Keratinocyte (primary cell): ENCODE measurements at regions not wholly inside any gene's neighbourhood (a gene's known extent, or its start where the extent isn't known, plus 50 kb on each side); places are given as distances from the start of the nearest gene placed in this dataset.

Experiments
- DNase-seq: peaks from one replicate; pipeline ENCODE4 v3.0.0-alpha.2; 2011; ENCODE audit warnings: low read depth, missing footprints, low spot score
- FAIRE-seq: peaks from 2 replicates; lab custom pipeline; 2011; peaks lifted over from hg19 to GRCh38; lab: Jason Lieb, UNC
- H2AFZ ChIP-seq: 2 replicates; pipeline ENCODE4 v1.6.0; 2012; ENCODE audit warnings: low read length, control low read depth, inconsistent platforms; ENCODE audit not compliant: control insufficient read depth
- H3K27ac ChIP-seq: 2 replicates; pipeline ENCODE4 v1.5.1; 2011; ENCODE audit warnings: low read length; ENCODE audit not compliant: control insufficient read depth, insufficient read depth
- H3K27me3 ChIP-seq: 3 replicates; pipeline ENCODE4 v1.6.0; 2011; ENCODE audit warnings: low read length; ENCODE audit not compliant: control insufficient read depth, insufficient read depth; ENCODE audit errors: extremely low read depth
- H3K36me3 ChIP-seq, 2 experiments: 2 replicates in 1 of 2; 3 replicates in 1 of 2; pipeline ENCODE4 v1.5.1; 2011; ENCODE audit warnings: low read length in 2 of 2, mild to moderate bottlenecking in 1 of 2; ENCODE audit not compliant: control insufficient read depth in 2 of 2, insufficient read depth in 2 of 2; ENCODE audit errors: extremely low read depth in 1 of 2
- H3K4me1 ChIP-seq: 3 replicates; pipeline ENCODE4 v1.5.1; 2011; ENCODE audit warnings: low read length; ENCODE audit not compliant: control insufficient read depth, insufficient read depth; ENCODE audit errors: extremely low read depth
- H3K4me2 ChIP-seq: 3 replicates; pipeline ENCODE4 v1.6.0; 2011; ENCODE audit warnings: low read depth, low read length; ENCODE audit not compliant: control insufficient read depth, insufficient read depth; ENCODE audit errors: extremely low read depth
- H3K4me3 ChIP-seq, 3 experiments: fragments of 200-600 bp in 1 of 3; sonication (generic) in 1 of 3; 2 replicates in 2 of 3; 3 replicates in 1 of 3; pipeline ENCODE4 v1.5.1; 2011 to 2016; ENCODE audit warnings: low read length in 3 of 3, mild to moderate bottlenecking in 3 of 3, control low read depth in 2 of 3, inconsistent platforms in 1 of 3, low read depth in 1 of 3, mixed read lengths in 1 of 3, mixed run types in 1 of 3, moderate library complexity in 1 of 3; ENCODE audit not compliant: control insufficient read depth in 2 of 3, insufficient read depth in 2 of 3; ENCODE audit errors: extremely low read depth in 1 of 3
- H3K79me2 ChIP-seq: 2 replicates; pipeline ENCODE4 v1.6.0; 2012; ENCODE audit warnings: low read length; ENCODE audit not compliant: control insufficient read depth, insufficient read depth
- H3K9ac ChIP-seq: 3 replicates; pipeline ENCODE4 v1.6.0; 2011; ENCODE audit warnings: low read length; ENCODE audit not compliant: control insufficient read depth, insufficient read depth; ENCODE audit errors: extremely low read depth
- H3K9me1 ChIP-seq: 3 replicates; pipeline ENCODE4 v1.6.0; 2011; ENCODE audit warnings: low read length; ENCODE audit not compliant: control insufficient read depth, insufficient read depth; ENCODE audit errors: extremely low read depth
- H3K9me3 ChIP-seq: 2 replicates; pipeline ENCODE4 v1.5.1; 2012; ENCODE audit warnings: low read depth, low read length; ENCODE audit not compliant: control insufficient read depth
- H4K20me1 ChIP-seq: 3 replicates; pipeline ENCODE4 v1.6.0; 2011; ENCODE audit warnings: low read length; ENCODE audit not compliant: control insufficient read depth, insufficient read depth; ENCODE audit errors: extremely low read depth
- CTCF ChIP-seq, 3 experiments: IDR thresholded peaks in 1 of 3; conservative IDR thresholded peaks in 1 of 3; optimal IDR thresholded peaks in 1 of 3; 2 replicates in 2 of 3; 3 replicates in 1 of 3; pipeline versions ENCODE3 to v1.5.1; 2011; ENCODE audit warnings: low read length in 3 of 3, mild to moderate bottlenecking in 3 of 3, moderate library complexity in 2 of 3, control low read depth in 1 of 3, inconsistent platforms in 1 of 3; ENCODE audit not compliant: insufficient read depth in 2 of 3; ENCODE audit errors: extremely low read depth in 1 of 3
- EZH2 ChIP-seq: IDR thresholded peaks from one replicate; pipeline ENCODE4 v1.6.1; 2012; ENCODE audit warnings: inconsistent platforms, mild to moderate bottlenecking, low read length, moderate library complexity
- dilution Hi-C: fragments of 300-500 bp; cut with MboI; formaldehyde crosslinking; loops from one replicate; pipeline ENCODE4 v1.7.0; 2020; ENCODE audit warnings: low sequenced_read_pairs; ENCODE audit not compliant: extremely low pct_ligation_motif_present

DNA sequence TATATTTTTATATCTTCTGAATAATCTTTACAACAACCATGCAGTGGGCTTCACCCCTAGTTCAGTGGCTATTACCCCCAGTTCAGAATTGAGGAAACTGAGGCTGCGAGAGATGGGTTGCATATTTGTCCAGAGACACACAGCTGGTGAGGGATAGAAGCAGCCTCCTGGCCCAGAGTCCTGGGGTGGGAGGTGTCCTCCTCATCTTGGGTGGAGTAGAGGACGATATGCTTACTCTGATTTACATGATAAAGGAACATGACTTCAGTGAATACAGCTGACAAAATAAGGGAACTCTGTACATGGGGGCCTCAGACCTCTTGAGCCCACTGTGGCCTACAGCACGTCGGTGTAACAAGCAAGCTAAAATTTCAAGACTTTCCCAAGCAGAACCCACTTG, 214.7 kb downstream of the FBXO15 start:
- Histone ChIP-seq H3K4me2 (no peak overlapping the region), H3K4me3 (no peak overlapping the region), H3K79me2 (no peaks in the 10 kb centered on the region), H4K20me1 (no peaks in the 10 kb centered on the region), H3K9me3 (no peaks in the 10 kb centered on the region), H2AFZ (no peak overlapping the region), H3K9me1 (no peaks in the 10 kb centered on the region), H3K36me3 (no peaks in the 10 kb centered on the region), H3K27me3 (no peaks in the 10 kb centered on the region), H3K27ac (no peak overlapping the region), H3K4me1 (no peaks in the 10 kb centered on the region), H3K9ac (no peak overlapping the region)
- FAIRE-seq (no peak), DNase-seq (no peak)
- dilution Hi-C loops, result no loop called here
- TF ChIP-seq EZH2 (no peak), CTCF (optimal IDR thresholded peaks at IDR 0.05 in 1 of 3, IDR thresholded peaks at IDR 0.05 in 1 of 3, conservative IDR thresholded peaks at IDR 0.05 in 1 of 3; ENCODE audit: extremely low read depth in 1 of 3, insufficient read depth in 2 of 3, low read length in 3 of 3) (no peak)

DNA sequence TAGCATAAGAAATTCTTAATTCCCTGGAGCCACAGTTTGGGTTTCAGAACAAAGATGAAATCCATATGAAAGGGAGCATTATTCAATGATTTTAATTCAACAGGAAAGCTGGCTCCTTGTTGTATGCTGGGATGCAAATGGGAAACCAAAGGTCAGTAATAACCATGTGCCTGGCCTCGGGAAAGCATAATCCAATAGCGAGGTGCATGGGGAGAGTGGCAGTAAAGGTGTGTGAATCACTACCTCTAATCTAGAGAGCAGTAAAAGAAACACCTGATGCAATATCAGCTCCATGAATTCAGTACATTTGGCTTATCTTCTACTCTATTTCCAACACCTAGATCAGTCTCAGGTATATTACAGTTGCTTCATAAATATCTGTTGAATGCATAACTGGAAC, 220.1 kb downstream of the FBXO15 start:
- no peak overlapping the region for H3K4me3 ChIP-seq
- dilution Hi-C loops, result no loop called here
- H3K9me3 ChIP-seq, result no peaks in the 10 kb centered on the region
- no peak for FAIRE-seq
- no peaks in the 10 kb centered on the region for H3K9me1 ChIP-seq
- no peak overlapping the region for H3K4me2 ChIP-seq
- DNase-seq, result no peak
- H3K4me1 ChIP-seq, result no peaks in the 10 kb centered on the region
- no peak overlapping the region for H2AFZ ChIP-seq
- H3K27ac ChIP-seq, result no peak overlapping the region
- TF ChIP-seq CTCF (optimal IDR thresholded peaks at IDR 0.05 in 1 of 3, IDR thresholded peaks at IDR 0.05 in 1 of 3, conservative IDR thresholded peaks at IDR 0.05 in 1 of 3; ENCODE audit: extremely low read depth in 1 of 3, insufficient read depth in 2 of 3, low read length in 3 of 3) (no peak), EZH2 (no peak)
- no peaks in the 10 kb centered on the region for H3K36me3 ChIP-seq
- H3K9ac ChIP-seq, result no peak overlapping the region
- H3K27me3 ChIP-seq, result no peaks in the 10 kb centered on the region
- H4K20me1 ChIP-seq, result no peaks in the 10 kb centered on the region
- H3K79me2 ChIP-seq, result no peaks in the 10 kb centered on the region
